ENCODE measurements at regions not wholly inside any gene's neighbourhood (a gene's known extent, or its start where the extent isn't known, plus 50 kb on each side); places are given as distances from the start of the nearest gene placed in this dataset.
"Not testable (repeated sequence)": the region's sequence is repeated elsewhere in the genome, so short reads cannot be mapped to it uniquely, and the experiment has no call there.

- DNase-seq: not testable (repeated sequence)
These were observed 353.5 kb upstream of the HS6ST1 start for GRCh38 chr2:128671981-128672757.

DNA sequence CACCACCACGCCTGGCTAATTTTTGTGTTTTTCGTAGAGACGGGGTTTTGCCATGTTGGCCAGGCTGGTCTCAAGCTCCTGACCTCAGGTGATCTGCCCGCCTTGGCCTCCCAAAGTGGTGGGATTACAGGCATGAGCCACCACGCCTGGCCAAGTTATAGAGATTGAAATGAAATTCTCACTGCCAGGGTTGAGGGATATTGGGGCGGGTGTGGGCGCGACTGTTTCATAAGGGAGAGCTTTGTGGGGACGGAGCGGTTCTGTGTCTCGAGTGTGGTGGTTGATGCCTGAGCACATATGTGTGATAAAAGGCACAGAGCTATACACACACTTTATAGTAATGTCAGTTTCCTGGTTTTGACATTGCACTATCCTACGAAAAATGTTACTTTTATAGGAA, 361.0 kb upstream of the HS6ST1 start:
- DNase-seq: not testable (repeated sequence)

- DNase-seq: no peak
These were observed 362.8 kb upstream of the HS6ST1 start for GRCh38 chr2:128681507-128681906.

DNA sequence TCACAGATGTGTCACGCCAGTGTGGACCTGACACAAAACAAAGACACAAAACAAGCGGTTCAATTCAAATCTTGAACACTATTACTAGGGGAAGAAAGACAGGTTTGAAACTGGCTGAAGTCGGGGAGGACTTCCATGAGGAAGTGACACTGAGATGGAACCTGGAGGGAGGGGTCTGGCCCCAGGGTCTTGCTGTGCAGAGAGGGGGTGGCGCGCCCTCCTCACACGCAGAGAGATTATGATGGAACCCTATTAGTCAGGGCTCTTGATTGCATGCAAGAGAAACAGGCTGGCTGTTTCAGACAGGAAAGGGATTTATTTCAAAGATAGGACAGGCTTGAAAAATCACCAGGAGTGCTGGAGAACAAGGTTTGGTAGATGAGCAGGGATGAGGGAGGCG, 363.6 kb upstream of the HS6ST1 start:
- no peak for DNase-seq

DNA sequence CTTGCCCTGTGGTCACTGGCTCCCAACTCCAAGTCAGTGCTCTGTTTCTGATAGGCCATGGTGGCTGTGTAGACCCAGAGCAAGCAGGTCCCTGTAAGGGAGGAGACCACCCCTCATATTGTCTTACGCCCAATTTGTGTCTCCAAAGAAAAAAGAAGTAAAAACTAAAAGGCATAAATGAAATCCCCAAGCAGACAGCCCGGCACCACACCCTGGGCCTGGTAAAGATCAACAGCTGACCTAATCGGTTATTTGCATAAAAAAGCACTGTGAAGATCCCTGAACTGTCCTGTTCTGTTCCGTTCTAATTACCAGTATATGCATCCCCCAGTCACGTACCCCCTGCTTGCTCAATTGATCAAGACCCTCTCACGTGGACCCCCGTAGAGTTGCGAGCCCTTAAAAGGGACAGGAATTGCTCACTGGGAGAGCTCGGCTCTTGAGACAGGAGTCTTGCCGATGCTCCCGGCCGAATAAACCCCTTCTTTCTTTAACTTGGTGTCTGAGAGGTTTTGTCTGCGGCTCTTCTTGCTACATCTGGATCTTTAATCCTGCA, 364.1 kb upstream of the HS6ST1 start:
- no peak for DNase-seq

DNA sequence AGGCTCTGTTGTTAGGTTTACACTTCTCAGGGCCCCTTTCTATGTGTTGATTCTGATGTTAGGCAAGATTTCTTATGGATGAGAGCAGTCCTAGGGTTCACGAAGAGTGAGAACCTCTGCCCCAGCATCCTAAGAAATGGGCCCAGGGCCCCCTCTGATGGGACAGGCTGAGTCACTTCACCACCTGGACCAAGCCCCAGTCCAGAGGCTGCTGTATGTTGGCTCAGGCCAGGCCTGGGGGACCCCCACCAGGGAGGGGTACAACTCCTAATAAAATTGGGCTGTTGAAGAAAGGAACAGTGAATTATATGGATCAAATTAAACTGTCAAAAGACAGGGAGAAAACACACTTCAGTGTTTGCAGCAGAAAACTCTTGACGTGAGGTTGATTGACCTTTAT, 365.9 kb upstream of the HS6ST1 start:
- no peak for DNase-seq

GRCh38 chr2:128685841-128686496, 367.3 kb upstream of the HS6ST1 start:
- DNase-seq: no peak

GRCh38 chr2:128686497-128686859, 367.8 kb upstream of the HS6ST1 start:
- peak; percentile 48 for DNase-seq

DNA sequence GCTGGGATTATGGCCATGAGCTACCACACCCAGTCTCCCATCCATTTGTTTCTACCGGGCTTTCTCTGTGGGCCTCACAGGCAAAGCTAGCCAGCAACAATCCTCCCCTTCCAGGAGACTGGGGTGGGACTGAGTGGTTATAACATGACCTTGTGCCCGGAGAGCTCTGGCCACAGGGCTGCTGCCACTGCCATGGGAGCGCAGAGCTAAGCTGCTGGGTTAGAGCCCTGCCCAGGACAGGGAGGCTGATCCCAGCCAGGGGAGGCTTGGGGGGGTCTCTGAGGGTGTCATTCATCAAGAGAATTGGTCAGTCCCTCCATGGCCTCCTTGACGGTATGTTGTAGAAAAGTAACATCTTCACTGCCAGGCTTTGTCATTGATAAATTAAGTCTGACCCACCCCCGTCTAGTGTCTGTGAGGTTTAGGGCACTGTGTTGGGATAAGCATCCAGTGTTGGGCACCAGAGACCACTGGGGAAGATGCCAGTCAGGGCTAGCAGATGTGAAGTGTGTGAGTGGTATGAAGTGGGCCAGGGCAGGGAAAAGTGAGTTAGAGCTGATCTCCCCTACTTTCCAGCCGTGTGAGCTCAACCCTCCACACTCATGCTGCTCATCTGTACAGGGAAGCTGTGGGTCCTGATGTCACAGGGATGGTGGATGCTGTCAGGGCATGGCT, 368.4 kb upstream of the HS6ST1 start:
- DNase-seq: no peak

- DNase-seq: no peak
These were observed 368.9 kb upstream of the HS6ST1 start for GRCh38 chr2:128687565-128687964.

DNA sequence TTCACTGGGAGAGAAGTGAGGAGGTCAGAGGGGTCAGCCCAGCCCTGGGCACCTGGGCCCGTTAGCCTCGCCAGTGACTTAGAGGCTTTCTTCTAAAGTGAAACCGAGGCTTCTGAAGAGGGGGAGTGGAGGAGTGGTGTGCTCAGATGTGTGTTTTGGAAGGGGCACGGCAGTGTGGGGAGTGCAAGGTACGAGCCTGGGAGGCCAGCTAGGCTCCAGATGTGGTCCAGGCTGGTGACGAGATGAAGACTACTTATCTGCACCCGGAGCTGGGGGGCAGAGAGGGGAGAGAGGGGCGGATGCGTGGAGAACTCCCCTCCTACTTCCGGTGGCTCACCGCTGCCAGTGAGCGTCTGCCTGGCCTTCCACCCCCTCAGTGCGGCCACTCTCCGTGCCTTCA, 371.3 kb upstream of the HS6ST1 start:
- DNase-seq: no peak

GRCh38 chr2:128690431-128690830, 371.8 kb upstream of the HS6ST1 start:
- DNase-seq: no peak

DNA sequence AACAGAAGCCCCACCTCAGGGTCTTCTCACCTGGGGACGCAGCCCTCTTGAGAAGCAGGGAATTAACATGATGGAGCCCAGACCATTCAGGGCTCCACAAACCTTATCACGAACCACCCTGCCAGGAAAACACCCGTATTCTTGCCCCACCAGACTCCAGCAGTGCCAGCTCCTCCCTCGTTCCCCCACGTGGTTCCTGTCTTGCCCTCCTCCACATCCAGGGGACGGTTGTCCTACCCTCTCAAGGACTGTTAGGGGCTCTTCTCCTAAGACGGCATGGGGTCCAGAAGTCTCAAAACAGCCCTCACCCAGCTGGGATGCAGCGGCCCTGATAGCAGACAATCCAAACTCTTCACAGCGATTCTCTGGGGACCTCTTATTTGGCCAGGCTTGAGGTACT, 372.2 kb upstream of the HS6ST1 start:
- no peak for DNase-seq

DNA sequence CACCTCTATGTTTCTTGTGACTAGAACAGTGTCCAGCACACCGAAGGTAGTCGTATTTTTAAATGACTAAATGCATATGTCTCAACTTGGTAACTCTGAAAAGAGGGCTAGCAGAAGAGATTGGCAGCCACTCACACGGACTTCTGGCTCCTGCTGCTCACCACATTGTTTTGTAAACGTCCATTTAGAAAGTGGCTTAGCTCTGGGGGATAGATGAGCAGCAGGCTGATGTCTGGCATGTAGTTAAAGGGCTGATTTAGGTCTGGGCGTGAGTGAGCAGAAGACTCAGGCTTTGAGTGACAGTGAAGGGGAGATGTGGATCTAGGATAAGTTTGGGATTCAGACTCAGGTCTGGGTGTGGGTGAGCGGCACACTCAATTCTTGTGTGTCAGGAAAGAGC, 372.9 kb upstream of the HS6ST1 start:
- no peak for DNase-seq

DNA sequence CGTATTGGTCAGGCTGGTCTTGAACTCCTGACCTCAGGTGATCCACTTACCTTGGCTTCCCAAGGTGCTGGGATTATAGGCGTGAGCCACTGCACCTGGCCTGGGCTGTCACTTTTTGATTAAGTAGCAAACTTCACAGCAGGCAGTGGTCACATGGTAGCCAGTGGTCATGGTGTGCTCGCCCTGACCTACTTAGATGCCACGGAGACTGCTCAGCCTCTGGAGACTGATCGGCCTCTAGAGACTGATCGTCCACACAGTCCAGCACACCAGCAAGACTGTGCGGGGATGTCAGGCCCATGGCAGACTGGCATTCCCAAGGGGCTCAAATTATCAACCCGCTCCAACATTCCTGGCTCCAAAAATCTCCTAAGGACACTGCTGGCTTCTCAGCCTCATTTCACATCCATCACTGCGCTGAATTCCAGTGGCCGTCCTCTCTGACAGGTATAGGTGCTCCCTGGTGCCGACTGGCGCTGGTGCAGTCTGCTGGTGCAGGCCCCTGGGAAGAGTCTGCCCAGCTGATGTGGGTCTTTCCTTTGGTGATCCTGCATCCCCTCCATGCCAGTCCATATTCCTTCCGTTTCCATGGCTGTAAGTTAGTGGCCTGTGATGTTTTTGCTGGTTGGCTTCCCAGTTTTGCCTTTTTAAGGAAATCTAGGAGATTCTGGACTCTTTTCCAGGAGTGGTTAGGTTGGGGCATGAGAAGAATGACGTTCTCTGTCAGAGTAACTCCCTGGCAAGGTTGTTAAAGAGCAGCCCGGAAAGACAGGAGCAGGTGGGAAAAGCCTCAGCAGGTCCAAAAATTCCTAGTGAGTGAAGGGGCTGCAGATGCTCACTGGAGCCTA, 374.5 kb upstream of the HS6ST1 start:
- DNase-seq: no peak

DNA sequence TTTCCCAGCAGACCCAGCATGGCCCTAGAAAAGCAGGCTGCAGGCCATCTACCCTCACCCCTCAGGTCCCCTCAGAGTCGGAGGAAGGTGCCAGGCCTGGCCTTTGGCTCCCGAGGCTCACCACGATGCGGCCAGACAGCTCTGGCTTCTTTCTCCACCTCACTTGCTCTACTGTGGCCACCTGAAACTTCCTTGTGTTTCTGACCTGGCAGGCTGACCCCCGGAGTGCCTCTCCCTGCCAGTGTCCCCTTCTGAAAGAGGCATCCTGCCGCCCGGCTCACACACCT, 375.0 kb upstream of the HS6ST1 start:
- DNase-seq: no peak

DNA sequence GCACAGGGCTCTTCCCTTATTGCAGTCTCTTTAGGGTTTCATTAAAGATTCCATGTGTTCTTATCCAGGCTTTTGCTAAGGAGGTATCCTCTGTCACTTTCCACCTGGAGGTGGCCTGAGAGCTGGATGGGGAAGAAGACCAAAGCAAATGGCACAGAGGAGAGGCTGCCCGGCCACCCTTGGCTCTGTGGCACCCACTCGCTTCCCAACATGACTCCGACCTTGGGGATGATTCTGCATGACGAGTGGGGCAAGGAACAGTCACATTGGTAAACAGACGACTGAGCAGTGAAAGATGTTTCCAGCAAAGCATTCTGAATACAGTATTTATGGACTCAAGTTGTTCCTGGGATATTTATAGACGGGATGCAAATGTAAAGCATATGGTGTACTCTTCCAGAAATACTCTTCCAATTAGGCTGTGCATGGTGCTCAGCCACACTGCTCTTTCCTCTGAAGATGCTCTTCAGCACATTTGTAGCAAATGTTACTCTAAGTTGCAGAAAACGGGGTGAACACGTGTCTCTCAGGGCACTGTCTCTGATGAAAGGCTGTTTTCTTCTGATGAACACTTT, 377.1 kb upstream of the HS6ST1 start:
- no peak for DNase-seq

GRCh38 chr2:128696421-128696820, 377.8 kb upstream of the HS6ST1 start:
- no peak for DNase-seq

GRCh38 chr2:128701418-128701817, 382.8 kb upstream of the HS6ST1 start:
- DNase-seq: no peak

DNA sequence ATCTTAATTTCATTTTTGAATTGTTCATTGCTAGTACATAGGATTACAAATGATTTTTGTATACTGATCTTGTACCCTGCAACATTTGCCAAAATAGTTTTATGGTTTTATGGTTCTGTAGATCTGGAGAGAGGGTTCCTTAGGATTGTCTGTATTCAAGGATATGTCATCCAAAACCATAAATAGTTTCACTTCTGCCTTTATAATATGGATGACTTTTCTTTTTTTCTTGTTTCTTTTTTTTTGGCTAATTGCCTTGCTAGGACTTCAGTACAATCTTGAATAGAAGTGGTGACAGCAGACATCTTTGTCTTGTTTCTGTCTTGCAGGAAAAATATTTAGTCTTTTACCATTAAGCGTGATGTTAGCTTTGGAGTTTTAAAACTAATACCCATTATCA, 383.9 kb upstream of the HS6ST1 start:
- DNase-seq: no peak

DNA sequence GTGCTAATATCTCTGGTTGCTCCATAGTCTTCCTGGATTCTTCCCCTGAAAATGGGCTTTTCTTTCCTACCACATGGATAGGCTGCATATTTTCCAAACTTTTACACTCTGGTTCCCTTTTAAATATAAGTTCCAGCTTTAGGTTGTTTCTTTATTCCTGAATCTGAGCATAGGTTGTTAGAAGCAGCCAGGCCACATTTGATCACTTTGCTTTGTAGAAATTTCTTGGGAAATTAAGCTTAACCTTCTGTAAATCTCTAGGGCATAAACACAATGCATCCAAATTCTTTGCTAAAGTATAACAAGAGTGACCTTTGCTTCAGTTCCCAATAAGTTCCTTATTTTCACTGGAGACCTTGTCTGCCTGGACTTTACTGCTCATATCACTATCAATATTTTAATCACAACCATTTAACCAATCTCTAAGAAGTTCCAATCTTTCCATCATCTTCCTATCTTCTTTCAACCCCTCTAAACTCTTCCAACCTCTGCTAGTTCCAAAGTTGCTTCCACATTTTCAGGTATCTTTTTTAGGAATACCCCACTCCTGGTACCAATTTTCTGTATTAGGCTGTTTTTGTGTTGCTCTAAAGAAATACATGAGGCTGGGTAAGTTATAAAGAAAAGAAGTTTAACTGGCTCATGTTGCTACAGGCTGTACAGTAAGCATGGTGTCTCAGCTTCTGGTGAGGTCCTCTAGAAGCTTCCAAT, 389.6 kb upstream of the HS6ST1 start:
- DNase-seq: no peak

DNA sequence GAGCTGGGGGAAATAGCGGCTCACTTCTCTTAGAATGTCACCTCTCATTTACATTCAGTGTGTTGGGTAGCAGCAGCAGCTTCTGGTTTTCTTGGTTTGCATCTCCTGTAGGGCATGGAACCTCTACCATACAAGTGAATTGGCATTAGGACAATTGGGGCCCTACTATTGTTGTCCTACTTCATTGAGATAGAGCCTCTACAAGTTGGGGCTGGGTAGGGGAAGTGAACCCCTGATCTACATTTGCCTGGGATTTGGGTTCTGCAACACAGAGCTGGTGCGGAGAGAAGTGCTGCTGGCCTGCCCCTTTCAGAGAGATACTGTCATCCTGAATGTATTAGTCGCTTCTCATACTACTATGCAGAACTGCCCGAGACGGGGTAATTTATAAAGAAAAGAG, 391.6 kb upstream of the HS6ST1 start:
- no peak for DNase-seq
